Mammary epithelial cell (primary cell): ENCODE measurements at regions not wholly inside any gene's neighbourhood (a gene's known extent, or its start where the extent isn't known, plus 50 kb on each side); places are given as distances from the start of the nearest gene placed in this dataset.

Source experiments
- EZH2 ChIP-seq: IDR thresholded peaks from 2 replicates; pipeline ENCODE4 v1.6.1; 2012; ENCODE audit warnings: low read length, inconsistent platforms, borderline replicate concordance
- TF ChIP-seq, protein P1 (sequence below), 2 donors: IDR thresholded peaks in 1 of 2; conservative IDR thresholded peaks in 1 of 2; 2 replicates each; pipeline ENCODE4 v1.5.1; 2011 to 2012; ENCODE audit warnings: inconsistent platforms in 2 of 2, low read length in 2 of 2, mild to moderate bottlenecking in 2 of 2, control low read depth in 1 of 2, low read depth in 1 of 2; ENCODE audit not compliant: insufficient read depth in 1 of 2; ENCODE audit errors: extremely low read depth in 1 of 2

DNA sequence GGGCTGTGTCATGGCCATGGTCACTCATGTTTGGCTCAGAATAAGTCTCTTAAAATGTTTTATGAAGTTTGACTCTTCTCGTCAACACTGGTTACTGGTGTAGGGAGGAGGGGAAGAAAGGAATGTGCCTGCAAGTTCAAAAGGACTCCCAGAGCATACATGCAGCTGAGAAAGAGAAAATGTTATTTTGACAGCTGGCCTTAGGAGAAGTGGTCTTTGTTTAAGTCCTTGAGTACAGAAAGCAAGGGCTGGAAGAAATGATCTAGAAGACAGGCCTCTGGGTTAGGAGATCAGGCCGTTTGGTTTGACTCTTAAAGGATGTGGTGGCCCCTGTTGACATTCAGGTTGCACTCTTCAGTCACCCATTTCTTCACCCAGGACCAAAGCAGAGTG is 245.5 kb downstream of the REEP3 start:
- TF ChIP-seq, protein P1, sequence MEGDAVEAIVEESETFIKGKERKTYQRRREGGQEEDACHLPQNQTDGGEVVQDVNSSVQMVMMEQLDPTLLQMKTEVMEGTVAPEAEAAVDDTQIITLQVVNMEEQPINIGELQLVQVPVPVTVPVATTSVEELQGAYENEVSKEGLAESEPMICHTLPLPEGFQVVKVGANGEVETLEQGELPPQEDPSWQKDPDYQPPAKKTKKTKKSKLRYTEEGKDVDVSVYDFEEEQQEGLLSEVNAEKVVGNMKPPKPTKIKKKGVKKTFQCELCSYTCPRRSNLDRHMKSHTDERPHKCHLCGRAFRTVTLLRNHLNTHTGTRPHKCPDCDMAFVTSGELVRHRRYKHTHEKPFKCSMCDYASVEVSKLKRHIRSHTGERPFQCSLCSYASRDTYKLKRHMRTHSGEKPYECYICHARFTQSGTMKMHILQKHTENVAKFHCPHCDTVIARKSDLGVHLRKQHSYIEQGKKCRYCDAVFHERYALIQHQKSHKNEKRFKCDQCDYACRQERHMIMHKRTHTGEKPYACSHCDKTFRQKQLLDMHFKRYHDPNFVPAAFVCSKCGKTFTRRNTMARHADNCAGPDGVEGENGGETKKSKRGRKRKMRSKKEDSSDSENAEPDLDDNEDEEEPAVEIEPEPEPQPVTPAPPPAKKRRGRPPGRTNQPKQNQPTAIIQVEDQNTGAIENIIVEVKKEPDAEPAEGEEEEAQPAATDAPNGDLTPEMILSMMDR (conservative IDR thresholded peaks at IDR 0.05 in 1 of 2, IDR thresholded peaks at IDR 0.05 in 1 of 2; ENCODE audit: extremely low read depth in 1 of 2, insufficient read depth in 1 of 2, low read depth in 1 of 2, low read length in 2 of 2): no peak
- no peak for TF ChIP-seq EZH2
